ENCODE measurements at regions not wholly inside any gene's neighbourhood (a gene's known extent, or its start where the extent isn't known, plus 50 kb on each side); places are given as distances from the start of the nearest gene placed in this dataset.

GRCh38 chr1:238537641-238538040, 646.9 kb upstream of the ZP4 start:
- Histone ChIP-seq H3K27me3 (no peaks in the 10 kb centered on the region), H3K4me2 (no peak overlapping the region), H3K27ac (no peak overlapping the region), H3K9ac (no peak overlapping the region), H3K36me3 (no peaks in the 10 kb centered on the region), H3K4me1 (no peaks in the 10 kb centered on the region), H3K4me3 (no peak overlapping the region), H4K20me1 (no peaks in the 10 kb centered on the region), H3K9me3 (no peaks in the 10 kb centered on the region)
- no peak for TF ChIP-seq Cebpa-rat (IDR thresholded peaks at IDR 0.05)

DNA sequence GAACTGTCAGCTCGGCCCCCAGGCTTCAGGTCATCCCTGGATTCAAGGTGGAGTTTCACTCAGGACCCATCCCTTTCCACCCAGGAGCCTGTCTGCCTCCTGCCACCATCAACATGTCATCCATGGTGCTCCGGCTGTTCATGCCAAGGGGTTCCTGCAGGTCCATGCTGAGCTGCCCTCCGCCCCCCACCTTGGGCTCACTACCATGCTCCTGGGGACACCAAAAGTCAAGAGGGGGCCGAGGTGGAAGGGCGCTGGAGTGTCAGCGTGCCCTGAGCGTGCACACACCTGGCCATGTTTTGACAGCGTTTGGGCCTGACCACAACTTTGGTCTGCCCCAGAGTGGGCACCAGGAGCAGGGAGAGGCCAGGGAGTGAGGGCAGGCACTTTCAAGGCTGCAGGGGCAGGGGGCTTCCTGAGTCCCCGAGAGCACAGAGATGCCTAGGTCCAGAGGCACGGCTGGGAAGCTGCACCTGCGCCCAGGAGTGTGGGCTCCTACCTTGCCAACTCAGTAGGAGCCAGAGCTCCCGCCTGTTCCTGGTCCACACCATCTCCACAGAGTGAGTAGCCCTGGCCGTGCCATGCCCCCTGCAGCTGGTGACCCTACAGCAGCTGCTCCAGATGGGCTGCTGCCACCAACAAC, 639.6 kb upstream of the ZP4 start:
- no peaks in the 10 kb centered on the region for H4K20me1 ChIP-seq
- no peak overlapping the region for H3K4me2 ChIP-seq
- TF ChIP-seq Cebpa-rat (IDR thresholded peaks at IDR 0.05), result no peak
- peaks cover 18% of the 10 kb centered on the region for H3K9me3 ChIP-seq
- no peaks in the 10 kb centered on the region for H3K36me3 ChIP-seq
- no peaks in the 10 kb centered on the region for H3K4me1 ChIP-seq
- H3K4me3 ChIP-seq, result no peak overlapping the region
- H3K9ac ChIP-seq, result no peak overlapping the region
- H3K27me3 ChIP-seq, result no peaks in the 10 kb centered on the region
- H3K27ac ChIP-seq, result no peak overlapping the region

DNA sequence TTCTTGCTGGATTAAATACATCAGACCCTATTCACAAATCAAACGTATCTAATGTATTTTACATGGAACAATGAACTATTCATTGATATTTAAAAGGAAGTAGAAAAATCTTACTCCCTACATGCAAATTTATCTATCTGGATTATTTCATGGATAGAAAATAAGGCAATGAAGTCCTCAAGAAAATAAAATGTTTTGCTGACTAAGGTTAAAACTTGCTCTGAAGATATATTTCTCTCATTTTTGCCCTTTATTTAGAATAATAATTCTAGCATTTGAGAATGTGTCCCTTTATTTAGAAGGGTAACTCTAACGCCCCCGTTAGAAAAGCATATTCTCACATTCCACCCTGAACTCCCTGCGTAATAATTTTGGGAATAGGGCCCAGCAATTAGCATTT, 627.0 kb upstream of the ZP4 start:
- H3K36me3 ChIP-seq, result no peaks in the 10 kb centered on the region
- H3K4me3 ChIP-seq, result no peak overlapping the region

DNA sequence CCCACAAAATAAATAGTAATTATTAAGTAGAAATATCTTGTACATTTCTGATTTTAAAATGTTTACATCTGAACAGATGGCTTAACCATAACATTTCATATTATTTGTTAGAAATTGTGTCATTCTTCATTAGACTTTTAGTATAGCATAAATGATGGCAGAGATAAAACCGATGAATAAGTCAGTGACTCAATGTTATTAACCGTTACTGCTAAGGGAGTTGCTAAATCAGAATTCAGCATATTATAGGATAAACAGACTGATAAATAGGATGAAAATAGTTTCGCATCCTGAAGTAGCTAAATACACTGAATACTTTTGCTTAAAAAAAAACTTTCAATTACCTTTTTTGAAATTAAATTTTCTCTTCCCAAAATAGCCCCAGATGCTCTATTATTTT, 610.6 kb upstream of the ZP4 start:
- H4K20me1 ChIP-seq, result no peaks in the 10 kb centered on the region
- H3K27me3 ChIP-seq, result no peaks in the 10 kb centered on the region
- H3K9me3 ChIP-seq, result no peaks in the 10 kb centered on the region
- TF ChIP-seq Cebpa-rat (IDR thresholded peaks at IDR 0.05), result no peak
- H3K4me3 ChIP-seq, result no peak overlapping the region
- no peak overlapping the region for H3K27ac ChIP-seq
- H3K36me3 ChIP-seq, result no peaks in the 10 kb centered on the region
- H3K4me2 ChIP-seq, result no peak overlapping the region
- H3K4me1 ChIP-seq, result no peaks in the 10 kb centered on the region
- H3K9ac ChIP-seq, result no peak overlapping the region

More for the DNA sequence above, 627.0 kb upstream of the ZP4 start:
- TF ChIP-seq Cebpa-rat (IDR thresholded peaks at IDR 0.05), result no peak
- Histone ChIP-seq H3K27me3 (no peaks in the 10 kb centered on the region), H3K9ac (no peak overlapping the region), H3K4me2 (no peak overlapping the region), H3K27ac (no peak overlapping the region), H3K9me3 (peaks cover 10% of the 10 kb centered on the region), H4K20me1 (no peaks in the 10 kb centered on the region), H3K4me1 (no peaks in the 10 kb centered on the region)

DNA sequence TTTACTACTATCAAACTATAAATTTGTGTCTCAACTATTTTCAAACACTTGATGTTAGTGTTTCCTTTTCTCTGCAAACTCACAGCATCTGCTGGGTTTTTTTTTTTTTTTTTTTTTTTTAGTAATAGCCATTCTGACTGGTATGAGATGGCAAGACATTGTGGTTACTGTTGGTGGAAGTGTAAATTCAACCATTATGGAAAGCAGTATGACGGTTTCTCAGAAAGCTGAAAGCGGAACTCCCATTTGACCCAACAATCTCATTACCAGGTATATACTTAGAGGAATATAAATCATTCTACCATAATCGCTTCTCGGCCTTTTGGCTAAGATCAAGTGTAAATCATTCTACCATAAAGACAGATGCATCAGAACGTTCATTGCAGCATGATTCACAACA, 608.3 kb upstream of the ZP4 start:
- TF ChIP-seq Cebpa-rat (IDR thresholded peaks at IDR 0.05), result no peak
- no peaks in the 10 kb centered on the region for H4K20me1 ChIP-seq
- no peaks in the 10 kb centered on the region for H3K27me3 ChIP-seq
- no peak overlapping the region for H3K27ac ChIP-seq
- no peaks in the 10 kb centered on the region for H3K36me3 ChIP-seq
- no peak overlapping the region for H3K9ac ChIP-seq
- no peak overlapping the region for H3K4me2 ChIP-seq
- H3K4me1 ChIP-seq, result no peaks in the 10 kb centered on the region
- H3K4me3 ChIP-seq, result no peak overlapping the region
- no peaks in the 10 kb centered on the region for H3K9me3 ChIP-seq

DNA sequence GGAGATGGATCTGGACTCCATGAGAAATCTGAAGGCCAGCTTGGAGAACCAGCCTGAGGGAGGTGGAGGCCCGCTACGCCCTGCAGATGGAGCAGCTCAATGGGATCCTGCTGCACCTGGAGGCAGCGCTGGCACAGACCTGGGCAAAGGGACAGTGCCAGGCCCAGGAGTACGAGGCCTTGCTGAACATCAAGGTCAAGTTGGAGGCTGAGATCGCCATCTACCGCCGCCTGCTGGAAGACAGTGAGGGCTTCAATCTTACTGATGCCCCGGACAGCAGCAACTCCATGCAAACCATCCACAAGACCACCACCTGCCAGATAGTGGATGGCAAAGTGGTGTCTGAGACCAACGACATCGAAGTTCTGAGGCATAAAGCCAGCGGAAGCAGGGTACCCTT, 601.5 kb upstream of the ZP4 start:
- no peaks in the 10 kb centered on the region for H3K4me1 ChIP-seq

GRCh38 chr1:238491265-238491664, 600.5 kb upstream of the ZP4 start:
- H3K27me3 ChIP-seq, result no peaks in the 10 kb centered on the region
- no peaks in the 10 kb centered on the region for H3K9me3 ChIP-seq
- H3K9ac ChIP-seq, result no peak overlapping the region
- H3K27ac ChIP-seq, result no peak overlapping the region
- H3K4me3 ChIP-seq, result no peak overlapping the region
- no peak overlapping the region for H3K4me2 ChIP-seq
- H3K4me1 ChIP-seq, result no peaks in the 10 kb centered on the region
- no peaks in the 10 kb centered on the region for H3K36me3 ChIP-seq
- no peak for TF ChIP-seq Cebpa-rat (IDR thresholded peaks at IDR 0.05)
- H4K20me1 ChIP-seq, result no peaks in the 10 kb centered on the region

More for the DNA sequence above, 601.5 kb upstream of the ZP4 start:
- no peaks in the 10 kb centered on the region for H3K9me3 ChIP-seq
- TF ChIP-seq Cebpa-rat (IDR thresholded peaks at IDR 0.05), result no peak
- H3K27ac ChIP-seq, result no peak overlapping the region
- H3K27me3 ChIP-seq, result no peaks in the 10 kb centered on the region
- H3K4me3 ChIP-seq, result no peak overlapping the region
- H3K9ac ChIP-seq, result no peak overlapping the region
- no peak overlapping the region for H3K4me2 ChIP-seq
- H3K36me3 ChIP-seq, result no peaks in the 10 kb centered on the region
- H4K20me1 ChIP-seq, result no peaks in the 10 kb centered on the region

DNA sequence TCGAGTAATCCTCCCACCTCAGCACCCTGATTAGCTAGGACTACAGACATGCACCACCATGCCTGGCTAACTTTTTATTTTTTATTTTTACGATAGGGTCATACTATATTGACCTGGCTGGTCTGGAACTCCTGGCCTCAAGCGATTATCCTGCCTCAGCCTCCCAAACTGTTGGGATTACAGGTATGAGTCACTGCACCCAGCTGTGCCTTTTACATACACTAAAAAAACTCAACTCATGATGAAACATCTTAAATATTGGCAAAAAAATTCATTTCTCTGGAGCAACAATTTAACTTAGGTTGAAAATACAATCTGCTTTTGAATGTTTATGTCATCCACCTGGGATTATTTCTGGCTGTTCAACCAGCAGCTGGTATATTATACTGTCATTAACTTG, 598.3 kb upstream of the ZP4 start:
- no peak for TF ChIP-seq Cebpa-rat (IDR thresholded peaks at IDR 0.05)
- no peaks in the 10 kb centered on the region for H3K4me1 ChIP-seq
- H3K9ac ChIP-seq, result no peak overlapping the region
- H3K4me3 ChIP-seq, result no peak overlapping the region
- no peaks in the 10 kb centered on the region for H3K27me3 ChIP-seq
- H3K9me3 ChIP-seq, result no peaks in the 10 kb centered on the region
- H3K36me3 ChIP-seq, result no peaks in the 10 kb centered on the region
- H3K27ac ChIP-seq, result no peak overlapping the region
- no peak overlapping the region for H3K4me2 ChIP-seq
- H4K20me1 ChIP-seq, result no peaks in the 10 kb centered on the region

DNA sequence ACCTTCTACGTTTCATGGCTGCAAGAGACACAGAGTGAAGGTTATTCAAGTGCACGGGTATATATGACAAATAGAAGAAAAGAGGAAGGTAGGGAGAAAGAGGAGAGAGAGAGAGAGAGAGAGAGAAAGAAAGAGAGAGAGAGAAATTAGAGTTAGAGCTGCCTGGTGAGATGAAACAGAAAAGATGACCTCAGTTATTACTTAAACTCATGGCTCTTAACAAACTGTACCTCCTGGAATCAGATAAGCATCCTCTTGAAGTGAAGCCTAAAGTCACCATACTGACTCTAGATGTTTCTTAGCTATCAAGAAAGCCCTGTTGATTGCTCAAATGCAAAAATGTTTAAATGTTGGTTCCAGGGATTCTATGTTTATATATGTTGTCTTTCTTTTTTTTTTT, 597.7 kb upstream of the ZP4 start:
- Histone ChIP-seq H3K36me3 (no peaks in the 10 kb centered on the region), H3K9me3 (no peaks in the 10 kb centered on the region), H3K27me3 (no peaks in the 10 kb centered on the region), H3K27ac (no peak overlapping the region), H4K20me1 (no peaks in the 10 kb centered on the region), H3K4me2 (no peak overlapping the region), H3K4me1 (no peaks in the 10 kb centered on the region), H3K4me3 (no peak overlapping the region), H3K9ac (no peak overlapping the region)
- no peak for TF ChIP-seq Cebpa-rat (IDR thresholded peaks at IDR 0.05)

DNA sequence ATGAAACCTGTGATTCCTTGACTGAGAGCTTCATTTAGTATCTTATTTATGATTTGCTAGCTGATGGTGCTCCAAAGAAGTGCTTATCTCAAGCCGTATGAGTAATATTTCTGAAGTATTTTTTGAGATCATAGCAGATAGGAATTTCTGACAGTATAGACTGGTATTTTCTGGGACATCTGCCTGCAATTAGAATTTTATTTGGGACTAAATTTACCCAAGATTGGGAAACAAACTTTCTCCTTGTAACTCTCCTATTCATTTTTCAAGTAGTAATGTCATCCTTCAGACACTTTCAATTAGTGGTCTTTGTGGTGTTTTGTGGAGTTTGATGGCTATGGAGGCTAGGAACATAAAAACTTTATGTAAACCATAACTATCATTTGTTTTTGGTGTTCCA, 597.2 kb upstream of the ZP4 start:
- H3K9ac ChIP-seq, result no peak overlapping the region
- no peaks in the 10 kb centered on the region for H3K36me3 ChIP-seq
- no peaks in the 10 kb centered on the region for H3K4me1 ChIP-seq
- no peak overlapping the region for H3K4me3 ChIP-seq
- no peak overlapping the region for H3K4me2 ChIP-seq
- H3K9me3 ChIP-seq, result no peaks in the 10 kb centered on the region
- no peaks in the 10 kb centered on the region for H4K20me1 ChIP-seq
- H3K27me3 ChIP-seq, result no peaks in the 10 kb centered on the region
- TF ChIP-seq Cebpa-rat (IDR thresholded peaks at IDR 0.05), result no peak
- no peak overlapping the region for H3K27ac ChIP-seq

DNA sequence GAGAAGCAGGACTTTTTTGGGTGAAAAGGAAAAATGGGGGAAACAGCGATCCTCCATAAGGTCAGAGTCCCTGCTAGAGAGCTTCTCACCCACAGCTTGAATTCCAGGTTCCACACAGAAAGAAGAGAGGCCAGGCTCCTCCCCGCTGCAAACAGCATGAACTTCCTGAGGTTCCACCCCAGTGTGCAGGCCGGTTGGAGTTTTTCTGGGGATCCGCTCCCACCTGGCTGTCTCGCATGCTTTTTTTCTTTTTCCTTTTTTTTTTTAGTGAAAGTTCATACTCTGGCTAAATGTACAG, 595.1 kb upstream of the ZP4 start:
- Histone ChIP-seq H3K4me1 (peaks cover 5% of the 10 kb centered on the region; the same call in 1 of the 2 replicates), H3K27me3 (no peaks in the 10 kb centered on the region), H3K27ac (no peak overlapping the region), H3K4me3 (no peak overlapping the region), H4K20me1 (no peaks in the 10 kb centered on the region), H3K9ac (no peak overlapping the region), H3K36me3 (no peaks in the 10 kb centered on the region), H3K9me3 (no peaks in the 10 kb centered on the region), H3K4me2 (no peak overlapping the region)
- no peak for TF ChIP-seq Cebpa-rat (IDR thresholded peaks at IDR 0.05)

Measured in BLaER1 (cell line).